ENCODE measurements at regions not wholly inside any gene's neighbourhood (a gene's known extent, or its start where the extent isn't known, plus 50 kb on each side); places are given as distances from the start of the nearest gene placed in this dataset.

DNA sequence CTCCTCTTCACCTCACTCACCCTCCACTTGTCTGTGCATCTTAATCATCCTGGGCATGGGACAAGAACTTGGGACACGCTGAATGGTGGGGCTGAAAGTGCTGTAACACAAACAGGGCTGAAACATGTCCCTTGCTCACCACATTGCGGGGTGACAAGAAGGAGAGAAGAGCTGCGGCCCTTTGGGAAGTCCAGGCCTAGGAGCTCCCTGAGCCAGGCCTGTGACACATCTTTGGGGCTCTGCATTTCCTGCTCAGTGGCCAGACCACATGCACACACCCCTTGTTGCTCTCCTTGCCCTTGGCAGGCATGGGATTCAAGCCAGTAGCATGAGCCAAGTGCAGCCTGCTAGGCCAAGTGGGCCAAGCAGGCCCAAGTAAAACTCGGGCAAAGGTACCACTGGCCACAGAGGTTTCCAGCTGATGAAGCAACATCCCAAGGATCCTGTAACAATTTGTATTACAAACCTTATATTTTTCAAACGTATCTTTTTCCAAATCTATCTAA is 1384.3 kb upstream of the PCDH20 start:
- no peak for TF ChIP-seq EZH2phosphoT487 (IDR thresholded peaks at IDR 0.05; ENCODE audit: borderline replicate concordance, low read length)
- TF ChIP-seq, protein P1, sequence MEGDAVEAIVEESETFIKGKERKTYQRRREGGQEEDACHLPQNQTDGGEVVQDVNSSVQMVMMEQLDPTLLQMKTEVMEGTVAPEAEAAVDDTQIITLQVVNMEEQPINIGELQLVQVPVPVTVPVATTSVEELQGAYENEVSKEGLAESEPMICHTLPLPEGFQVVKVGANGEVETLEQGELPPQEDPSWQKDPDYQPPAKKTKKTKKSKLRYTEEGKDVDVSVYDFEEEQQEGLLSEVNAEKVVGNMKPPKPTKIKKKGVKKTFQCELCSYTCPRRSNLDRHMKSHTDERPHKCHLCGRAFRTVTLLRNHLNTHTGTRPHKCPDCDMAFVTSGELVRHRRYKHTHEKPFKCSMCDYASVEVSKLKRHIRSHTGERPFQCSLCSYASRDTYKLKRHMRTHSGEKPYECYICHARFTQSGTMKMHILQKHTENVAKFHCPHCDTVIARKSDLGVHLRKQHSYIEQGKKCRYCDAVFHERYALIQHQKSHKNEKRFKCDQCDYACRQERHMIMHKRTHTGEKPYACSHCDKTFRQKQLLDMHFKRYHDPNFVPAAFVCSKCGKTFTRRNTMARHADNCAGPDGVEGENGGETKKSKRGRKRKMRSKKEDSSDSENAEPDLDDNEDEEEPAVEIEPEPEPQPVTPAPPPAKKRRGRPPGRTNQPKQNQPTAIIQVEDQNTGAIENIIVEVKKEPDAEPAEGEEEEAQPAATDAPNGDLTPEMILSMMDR (IDR thresholded peaks at IDR 0.05; ENCODE audit: low read depth, low read length, poor library complexity, severe bottlenecking) = no peak
- Histone ChIP-seq H3K4me3 (ENCODE audit: low read length) (no peak overlapping the region), H3K79me2 (ENCODE audit: control insufficient read depth, low read length) (no peaks in the 10 kb centered on the region), H3K27ac (ENCODE audit: low read depth, low read length) (no peak overlapping the region), H3K9me3 (ENCODE audit: control insufficient read depth, insufficient read depth, low read length) (peaks cover 8% of the 10 kb centered on the region; the same call in 1 of the 2 replicates), H3K9me2 (replicated peaks; ENCODE audit: control insufficient read depth, low read length) (no peaks in the 10 kb centered on the region), H4K20me1 (ENCODE audit: control insufficient read depth, insufficient read depth, low read depth, low read length) (no peaks in the 10 kb centered on the region), H3K27me3 (ENCODE audit: control insufficient read depth, low read length) (no peaks in the 10 kb centered on the region), H3F3A (ENCODE audit: control insufficient read depth, insufficient read depth) (no peaks in the 10 kb centered on the region), H3K36me3 (ENCODE audit: control insufficient read depth, low read length) (no peaks in the 10 kb centered on the region), H3K4me2 (ENCODE audit: low read length) (no peak overlapping the region), H3K4me1 (ENCODE audit: control insufficient read depth, low read length) (no peaks in the 10 kb centered on the region)

DNA sequence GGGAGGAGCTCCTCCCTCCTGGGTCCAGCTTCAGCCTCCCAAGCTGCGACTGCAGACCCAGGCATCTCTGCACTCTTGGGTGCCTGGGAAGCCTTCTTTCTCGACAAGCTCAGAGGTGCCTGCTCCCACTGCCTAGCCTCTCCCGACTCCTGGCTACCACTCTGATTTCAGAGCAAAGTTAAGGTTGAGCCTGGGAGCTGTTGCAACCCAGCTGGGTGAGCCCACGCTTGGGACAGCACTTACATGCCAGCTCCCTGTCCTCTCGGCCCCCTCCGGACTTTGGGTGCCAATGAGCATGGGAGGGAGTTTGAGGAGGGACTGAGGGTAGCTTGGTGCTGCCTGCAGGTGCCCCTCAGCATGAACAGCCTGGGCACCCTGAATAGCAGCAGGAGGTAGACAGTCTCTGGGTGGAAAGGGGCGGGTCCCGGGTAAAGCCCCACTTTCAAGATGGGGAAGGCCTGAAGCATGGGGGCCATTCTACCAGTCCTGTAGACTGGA is 1383.4 kb upstream of the PCDH20 start:
- Histone ChIP-seq H3K27ac (ENCODE audit: low read depth, low read length) (no peak overlapping the region), H3K4me2 (ENCODE audit: low read length) (no peak overlapping the region), H3K36me3 (ENCODE audit: control insufficient read depth, low read length) (no peaks in the 10 kb centered on the region), H3K79me2 (ENCODE audit: control insufficient read depth, low read length) (no peaks in the 10 kb centered on the region), H3F3A (ENCODE audit: control insufficient read depth, insufficient read depth) (no peaks in the 10 kb centered on the region), H3K27me3 (ENCODE audit: control insufficient read depth, low read length) (no peaks in the 10 kb centered on the region), H3K4me3 (ENCODE audit: low read length) (no peak overlapping the region), H3K9me2 (replicated peaks; ENCODE audit: control insufficient read depth, low read length) (no peaks in the 10 kb centered on the region), H3K4me1 (ENCODE audit: control insufficient read depth, low read length) (no peaks in the 10 kb centered on the region), H3K9me3 (ENCODE audit: control insufficient read depth, insufficient read depth, low read length) (peaks cover 8% of the 10 kb centered on the region; the same call in 1 of the 2 replicates), H4K20me1 (ENCODE audit: control insufficient read depth, insufficient read depth, low read depth, low read length) (no peaks in the 10 kb centered on the region)
- TF ChIP-seq EZH2phosphoT487 (IDR thresholded peaks at IDR 0.05; ENCODE audit: borderline replicate concordance, low read length) = no peak
- TF ChIP-seq, protein P1 (IDR thresholded peaks at IDR 0.05; ENCODE audit: low read depth, low read length, poor library complexity, severe bottlenecking) = no peak

DNA sequence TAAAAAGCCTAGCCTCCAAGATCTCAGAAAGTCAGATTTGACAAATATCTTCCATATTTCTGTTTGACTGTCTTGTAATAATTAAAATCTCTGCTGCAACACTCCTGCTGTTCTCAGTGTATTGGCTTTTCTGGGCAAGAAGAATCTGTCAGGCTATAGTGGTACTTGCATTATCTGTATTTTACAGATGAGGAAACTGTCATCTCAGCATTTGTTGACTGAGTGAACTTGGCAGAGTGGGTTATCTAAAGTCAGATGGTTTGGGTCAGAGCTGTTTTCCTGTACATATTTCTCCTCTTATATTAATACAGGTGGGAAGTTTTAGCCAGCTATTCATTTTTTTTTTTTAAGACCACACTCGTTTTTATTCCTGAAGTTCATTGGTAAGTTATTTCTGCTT is 1378.2 kb upstream of the PCDH20 start:
- Histone ChIP-seq H3K9me2 (replicated peaks; ENCODE audit: control insufficient read depth, low read length) (no peaks in the 10 kb centered on the region), H3K36me3 (ENCODE audit: control insufficient read depth, low read length) (no peaks in the 10 kb centered on the region), H3K4me1 (ENCODE audit: control insufficient read depth, low read length) (no peaks in the 10 kb centered on the region), H3K27ac (ENCODE audit: low read depth, low read length) (no peak overlapping the region), H3K79me2 (ENCODE audit: control insufficient read depth, low read length) (no peaks in the 10 kb centered on the region), H3K9me3 (ENCODE audit: control insufficient read depth, insufficient read depth, low read length) (no peaks in the 10 kb centered on the region), H3K27me3 (ENCODE audit: control insufficient read depth, low read length) (no peaks in the 10 kb centered on the region), H3K4me3 (ENCODE audit: low read length) (no peak overlapping the region), H4K20me1 (ENCODE audit: control insufficient read depth, insufficient read depth, low read depth, low read length) (no peaks in the 10 kb centered on the region), H3F3A (ENCODE audit: control insufficient read depth, insufficient read depth) (no peaks in the 10 kb centered on the region), H3K4me2 (ENCODE audit: low read length) (no peak overlapping the region)
- TF ChIP-seq EZH2phosphoT487 (IDR thresholded peaks at IDR 0.05; ENCODE audit: borderline replicate concordance, low read length) = no peak
- TF ChIP-seq, protein P1 (IDR thresholded peaks at IDR 0.05; ENCODE audit: low read depth, low read length, poor library complexity, severe bottlenecking) = no peak
